HG03025 (cell line): ENCODE measurements at regions not wholly inside any gene's neighbourhood (a gene's known extent, or its start where the extent isn't known, plus 50 kb on each side); places are given as distances from the start of the nearest gene placed in this dataset.

Source experiments
- ATAC-seq: cut with Tn5 transposase; IDR thresholded peaks from one replicate; pipeline ENCODE4 v1.9.1; 2021; ENCODE audit warnings: mild to moderate bottlenecking, moderate library complexity; ENCODE audit not compliant: unreplicated experiment, low FRiP score

DNA sequence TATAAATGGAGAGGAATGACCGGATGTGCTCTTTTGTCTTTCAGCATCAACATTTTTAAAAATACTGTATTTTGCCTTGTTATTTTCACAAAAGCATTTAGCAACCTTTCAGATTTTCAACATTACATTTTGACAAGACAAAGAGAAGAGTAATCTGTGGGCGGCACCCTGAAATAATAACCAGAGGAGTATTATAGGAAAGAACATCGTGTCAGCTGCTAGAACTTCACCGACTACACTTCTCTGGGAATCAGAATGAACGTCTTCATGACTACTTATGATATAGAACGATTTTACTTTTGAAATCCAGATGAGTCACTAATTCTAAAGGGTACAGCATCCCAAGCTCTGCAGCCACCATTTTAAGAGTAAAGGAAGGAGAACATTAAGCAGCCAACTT lies 531.5 kb upstream of the FRG1 start:
- ATAC-seq, result no peak

- no peak for ATAC-seq
These were observed 526.7 kb upstream of the FRG1 start for GRCh38 chr4:189414021-189414420.

GRCh38 chr4:189420572-189420971 lies 520.1 kb upstream of the FRG1 start:
- ATAC-seq, result no peak

DNA sequence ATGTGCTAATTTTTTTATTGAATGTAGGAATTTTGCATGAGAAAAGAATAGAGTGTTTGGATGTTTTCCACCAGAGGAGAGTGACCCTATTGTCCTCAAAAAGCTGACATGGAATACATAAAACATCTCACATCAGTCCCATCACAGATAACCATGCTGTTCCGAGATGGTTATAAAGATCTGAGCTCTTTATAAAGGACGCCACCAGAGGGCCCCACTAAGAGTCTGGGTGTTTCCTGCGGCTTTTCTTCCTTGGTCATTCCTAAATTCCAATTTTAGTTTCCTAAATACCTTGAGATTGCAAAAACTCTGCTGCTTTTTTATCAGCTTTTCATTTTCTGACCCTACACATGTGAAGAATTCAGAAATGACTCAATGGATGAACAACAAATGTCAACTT lies 504.5 kb upstream of the FRG1 start:
- ATAC-seq, result no peak

DNA sequence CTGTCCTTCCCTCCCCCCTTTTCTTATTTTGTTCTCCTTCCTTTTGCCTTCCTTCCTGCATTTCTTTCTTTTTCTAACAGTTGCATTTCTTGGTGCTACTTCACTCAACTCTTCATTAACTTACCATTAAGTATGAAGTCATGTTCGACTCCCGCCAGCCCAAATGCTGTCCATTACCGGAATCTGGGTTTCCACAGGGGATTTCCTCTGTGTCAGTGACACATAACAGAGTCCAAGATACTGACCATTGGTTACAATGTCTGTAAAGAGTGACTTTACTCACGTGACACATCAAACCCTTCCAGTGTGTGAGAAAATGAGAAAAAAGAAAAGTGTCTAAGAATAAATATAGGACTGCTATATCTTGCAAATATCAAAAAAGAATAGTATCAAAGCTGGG lies 500.0 kb upstream of the FRG1 start:
- ATAC-seq, result no peak

DNA sequence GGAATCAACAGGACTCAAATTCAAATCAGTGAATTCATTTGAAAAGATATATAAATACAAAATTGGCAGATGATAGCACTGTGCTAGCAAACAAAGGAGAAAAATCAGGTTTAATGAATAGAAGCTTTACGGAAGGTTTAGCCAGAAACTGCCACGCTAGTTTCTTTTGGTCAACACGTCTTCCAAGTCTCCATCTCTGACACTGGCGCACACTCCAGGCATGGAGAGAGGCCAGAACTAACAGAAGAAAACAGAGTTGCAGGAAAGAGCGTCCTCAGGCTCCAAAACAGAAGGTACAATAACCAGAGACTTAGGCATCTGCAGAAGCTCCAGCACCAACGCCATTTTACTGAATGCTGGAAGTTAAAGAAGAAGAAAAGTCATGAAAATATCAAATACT lies 497.3 kb upstream of the FRG1 start:
- no peak for ATAC-seq

DNA sequence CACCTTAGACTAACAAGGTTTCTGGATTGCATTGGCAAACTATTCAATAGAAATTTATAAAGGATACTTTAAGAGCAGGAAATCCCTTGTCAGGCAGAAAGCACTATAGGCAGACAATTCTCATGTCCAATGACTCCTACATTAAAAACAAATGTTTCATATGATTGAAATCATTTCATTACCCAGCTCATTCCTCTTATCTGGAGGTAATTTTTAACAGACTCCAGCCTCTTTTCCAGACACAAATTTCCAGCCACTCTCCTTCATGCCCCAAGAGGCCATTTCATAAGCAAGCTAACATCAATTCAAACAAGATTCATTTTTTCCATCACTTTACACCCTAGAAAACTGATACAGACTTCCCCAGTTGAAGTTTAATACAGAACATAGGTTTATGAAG lies 495.1 kb upstream of the FRG1 start:
- no peak for ATAC-seq

- ATAC-seq, result no peak
These were observed 476.9 kb upstream of the FRG1 start for GRCh38 chr4:189463734-189464133.

DNA sequence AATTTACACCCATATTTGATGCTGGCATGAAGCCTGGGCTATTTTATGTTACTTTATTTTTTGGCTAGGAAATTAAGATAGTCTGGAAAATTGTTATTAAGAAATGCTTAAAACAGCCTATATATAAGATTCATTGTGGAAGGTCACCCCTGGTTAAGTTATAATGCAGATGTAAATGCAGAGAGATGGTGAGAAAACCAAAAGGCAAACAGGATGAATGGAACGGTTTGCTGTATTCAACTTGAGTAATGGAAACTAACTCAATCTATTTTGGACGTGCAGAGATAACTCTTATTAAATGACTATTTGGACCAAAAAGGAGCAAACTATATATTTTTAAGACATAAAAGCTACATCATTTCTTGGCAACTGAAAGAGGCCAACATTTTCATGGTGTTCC lies 446.3 kb upstream of the FRG1 start:
- ATAC-seq, result no peak

- no peak for ATAC-seq
These were observed 443.2 kb upstream of the FRG1 start for GRCh38 chr4:189497516-189497915.

DNA sequence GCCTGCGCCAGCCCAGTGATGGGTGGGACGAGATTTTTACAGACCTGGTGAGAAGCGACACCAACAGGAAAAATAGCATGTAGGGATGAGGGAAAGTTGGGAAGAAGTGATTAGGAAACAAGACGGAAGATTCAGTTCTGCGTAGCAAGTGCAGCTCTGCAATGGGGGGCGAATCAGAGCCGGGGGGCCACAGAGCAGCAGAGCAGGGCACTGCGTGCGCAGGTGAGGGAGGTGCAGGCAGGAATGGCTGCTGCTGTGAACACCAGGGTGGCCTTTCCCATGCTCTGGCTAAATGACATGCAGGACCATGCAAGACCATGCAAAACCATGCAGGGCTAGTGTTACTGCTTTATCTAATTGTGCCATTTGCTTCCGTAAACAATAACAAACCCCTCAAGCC lies 442.7 kb upstream of the FRG1 start:
- ATAC-seq, result no peak

DNA sequence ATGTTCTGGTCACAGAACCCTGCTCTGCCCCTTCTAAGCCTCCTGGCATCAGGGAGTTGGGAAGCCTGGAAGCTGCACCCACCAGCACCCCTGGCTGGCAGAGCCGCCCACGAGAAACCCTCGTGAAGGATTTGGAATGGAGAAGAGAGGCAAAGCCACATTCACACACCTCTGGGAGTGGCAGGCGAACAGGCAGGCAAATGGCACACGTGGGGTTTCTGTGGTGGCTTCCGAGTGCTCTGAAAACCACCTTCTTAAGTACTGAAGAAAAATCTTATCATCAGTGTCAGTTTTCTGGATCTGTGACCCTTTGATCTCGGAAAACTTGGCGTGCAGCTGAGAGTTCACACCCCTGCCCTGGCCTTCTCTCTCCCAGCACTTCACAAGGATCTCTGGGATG lies 442.2 kb upstream of the FRG1 start:
- ATAC-seq, result no peak

DNA sequence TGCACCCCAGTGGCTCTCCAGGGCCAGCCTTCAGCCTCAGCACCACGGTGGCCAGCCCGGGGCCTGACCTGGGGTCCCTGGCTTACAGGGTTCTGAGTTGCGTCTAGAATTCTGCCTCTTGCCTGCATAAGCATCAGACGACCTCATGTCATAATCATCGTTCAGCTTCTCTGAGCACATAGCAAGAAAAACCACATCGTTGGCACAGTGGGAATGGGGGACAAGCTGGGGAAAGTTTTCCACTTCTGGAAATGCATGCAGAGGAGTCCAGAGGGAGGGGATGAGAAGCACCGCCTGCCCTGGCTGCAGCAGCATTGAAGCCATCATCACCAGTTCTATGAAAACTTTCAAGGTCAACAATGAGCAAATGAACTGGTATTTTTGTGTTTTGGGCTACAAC lies 441.0 kb upstream of the FRG1 start:
- ATAC-seq, result no peak

- ATAC-seq, result no peak
These were observed 439.7 kb upstream of the FRG1 start for GRCh38 chr4:189500970-189501369.

- ATAC-seq, result no peak
These were observed 437.7 kb upstream of the FRG1 start for GRCh38 chr4:189502841-189503435.

DNA sequence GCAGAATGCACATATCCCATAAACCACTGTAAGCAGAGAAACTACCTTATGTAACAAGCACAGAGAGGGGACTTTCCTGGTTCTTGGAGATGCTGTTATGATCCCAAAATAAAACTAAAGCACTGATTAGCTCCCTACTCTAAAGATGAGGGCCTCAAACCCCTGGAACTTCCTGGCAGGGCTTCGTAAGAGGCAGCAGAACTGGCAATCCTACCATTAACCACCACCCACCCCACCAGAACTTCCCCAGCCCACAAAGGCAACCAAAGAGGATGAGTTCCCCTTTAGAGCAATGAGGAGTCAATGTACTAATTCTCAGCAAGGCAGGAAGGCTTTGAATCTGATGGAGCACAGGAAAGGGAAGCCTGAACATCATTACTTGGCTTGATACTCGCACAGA lies 436.5 kb upstream of the FRG1 start:
- ATAC-seq, result no peak

DNA sequence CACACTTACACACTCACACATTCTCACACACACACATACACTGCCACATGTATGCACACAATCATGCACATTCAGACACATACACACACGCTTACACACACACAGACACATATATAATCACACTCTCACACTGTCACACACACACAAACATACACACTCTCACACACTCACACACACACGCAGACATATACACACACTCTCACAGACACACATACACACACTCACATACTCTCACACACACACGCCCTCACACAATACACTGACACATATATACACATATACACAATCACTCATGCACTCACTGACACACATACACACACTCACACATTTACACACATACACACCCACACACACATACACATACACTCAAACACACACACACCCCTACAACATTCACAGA lies 435.3 kb upstream of the FRG1 start:
- ATAC-seq, result no peak

- no peak for ATAC-seq
These were observed 434.6 kb upstream of the FRG1 start for GRCh38 chr4:189506080-189506479.

DNA sequence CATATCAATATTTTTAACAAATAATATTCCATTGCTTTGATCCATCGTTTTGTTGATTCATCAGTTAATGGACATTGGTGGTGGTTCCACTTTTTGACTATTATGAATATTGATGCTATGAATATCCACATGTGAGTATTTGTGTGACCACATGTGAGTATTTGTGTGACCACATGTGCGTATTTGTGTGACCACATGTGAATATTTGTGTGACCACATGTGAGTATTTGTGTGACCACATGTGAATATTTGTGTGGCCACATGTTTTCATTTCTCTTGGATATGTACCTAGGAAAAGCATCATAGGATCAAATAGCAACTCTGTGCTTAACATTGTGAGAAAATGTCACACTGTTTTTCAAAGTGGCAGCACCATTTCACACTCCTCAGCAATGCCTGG lies 433.6 kb upstream of the FRG1 start:
- ATAC-seq, result no peak

DNA sequence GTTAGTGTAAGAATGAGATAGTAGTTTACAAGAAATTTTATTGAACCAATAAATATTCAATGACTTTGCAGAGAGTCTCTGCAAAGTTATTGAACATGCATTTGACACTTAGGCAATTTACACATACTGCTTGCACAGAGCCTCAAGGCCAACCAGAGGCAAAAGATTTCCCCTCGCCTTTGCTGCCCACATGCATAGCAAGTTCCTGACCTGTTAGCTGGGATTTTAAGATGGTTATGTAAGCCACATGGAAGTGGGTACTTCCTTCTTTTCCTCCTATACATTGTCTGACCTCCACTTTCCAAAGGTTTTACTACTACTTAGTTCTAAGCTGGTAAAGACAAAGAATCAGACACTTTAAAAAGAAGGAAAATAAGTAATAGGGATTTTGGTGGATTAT lies 430.1 kb upstream of the FRG1 start:
- ATAC-seq, result no peak

DNA sequence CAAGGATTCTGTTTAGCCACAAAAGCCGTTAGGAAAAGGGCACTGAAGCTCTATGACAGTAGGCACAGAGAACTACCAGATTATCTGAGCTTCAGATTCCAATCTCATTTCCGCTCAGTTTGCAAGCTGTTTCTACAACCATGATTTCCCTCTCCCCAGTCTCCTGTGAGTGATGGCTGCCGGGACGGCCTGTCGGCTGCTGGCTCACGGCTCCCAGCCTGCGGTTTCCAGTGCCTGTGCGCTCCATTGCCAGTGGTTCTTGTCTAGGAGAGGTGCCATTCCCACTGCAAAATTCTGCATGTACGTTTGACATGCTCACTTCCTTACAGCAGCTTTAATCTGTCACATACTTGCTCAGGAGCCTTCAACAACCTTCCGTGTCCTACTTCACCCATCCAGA lies 429.1 kb upstream of the FRG1 start:
- ATAC-seq, result no peak

DNA sequence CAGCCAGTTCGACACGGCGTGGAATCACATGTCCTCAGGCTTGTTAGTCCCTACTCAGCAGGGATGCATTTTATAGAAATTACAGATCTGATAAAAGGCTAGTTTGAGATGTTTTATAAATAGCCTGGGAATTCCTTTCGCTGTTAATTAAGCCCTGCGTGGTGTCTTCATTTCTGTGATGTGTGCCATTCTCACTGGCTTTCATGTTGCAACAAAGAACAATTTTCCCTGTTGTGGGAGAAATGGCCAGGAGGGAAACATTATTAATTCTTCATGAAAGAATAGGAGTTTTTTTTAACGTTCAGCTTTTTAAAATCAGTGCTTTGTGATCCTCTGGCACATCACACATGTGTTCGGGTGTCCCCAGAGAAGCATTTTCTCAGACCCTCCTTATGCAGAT lies 427.3 kb upstream of the FRG1 start:
- ATAC-seq, result no peak

GRCh38 chr4:189514209-189514608 lies 426.5 kb upstream of the FRG1 start:
- ATAC-seq, result no peak
